Lung (tissue), 11 donors: ENCODE measurements at regions not wholly inside any gene's neighbourhood (a gene's known extent, or its start where the extent isn't known, plus 50 kb on each side); places are given as distances from the start of the nearest gene placed in this dataset.

Source experiments
- ATAC-seq: fragments of 200-7000 bp; cut with Tn5 transposase; one replicate; pipeline ENCODE4 v1.9.1; 2020; ENCODE audit warnings: moderate number of reproducible peaks; ENCODE audit not compliant: insufficient read depth, low FRiP score
- DNase-seq, 3 donors: peaks; one replicate each; pipeline ENCODE4 v3.0.0-alpha.2; 2013 to 2017
- H3K27ac ChIP-seq, 2 donors: one replicate each; pipeline ENCODE4 v1.5.1; 2013; ENCODE audit warnings: mild to moderate bottlenecking in 2 of 2, moderate library complexity in 2 of 2, control low read depth in 1 of 2, inconsistent platforms in 1 of 2, low read depth in 1 of 2, low read length in 1 of 2
- H3K27me3 ChIP-seq, 3 donors: one replicate each; pipeline ENCODE4 v1.5.1; 2013; ENCODE audit warnings: low read length in 2 of 3; ENCODE audit not compliant: control insufficient read depth in 3 of 3, insufficient read depth in 3 of 3
- H3K36me3 ChIP-seq, 4 donors: one replicate each; pipeline ENCODE4 v1.5.1; 2013; ENCODE audit warnings: low read length in 4 of 4, mild to moderate bottlenecking in 1 of 4, moderate library complexity in 1 of 4; ENCODE audit not compliant: control insufficient read depth in 4 of 4, insufficient read depth in 4 of 4
- H3K4me1 ChIP-seq, 5 donors: one replicate each; pipeline ENCODE4 v1.5.1; 2013; ENCODE audit warnings: low read length in 5 of 5, mild to moderate bottlenecking in 2 of 5, moderate library complexity in 1 of 5; ENCODE audit not compliant: control insufficient read depth in 5 of 5, insufficient read depth in 5 of 5
- H3K4me3 ChIP-seq: one replicate; pipeline ENCODE4 v1.5.1; 2013; ENCODE audit warnings: mild to moderate bottlenecking, control low read depth, moderate library complexity
- H3K9ac ChIP-seq, 2 donors: one replicate each; pipeline ENCODE4 v1.5.1; 2013; ENCODE audit warnings: low read length in 2 of 2, control low read depth in 1 of 2; ENCODE audit not compliant: insufficient read depth in 1 of 2
- H3K9me3 ChIP-seq, 4 donors: one replicate each; pipeline ENCODE4 v1.5.1; 2013; ENCODE audit warnings: low read length in 3 of 4, mild to moderate bottlenecking in 1 of 4, moderate library complexity in 1 of 4; ENCODE audit not compliant: control insufficient read depth in 4 of 4, insufficient read depth in 3 of 4
- CTCF ChIP-seq: IDR thresholded peaks from 2 replicates; pipeline ENCODE4 v1.5.1; 2012; ENCODE audit warnings: mild to moderate bottlenecking; ENCODE audit errors: control extremely low read depth, extremely low read depth
- WGBS, 2 donors: extraction: QIAGEN DNeasy Blood & Tissue Kit; methylation state at CpG; one replicate each; pipeline ENCODE4 v1.1.7; 2013; 5-methylcytosine and 5-hydroxymethylcytosine counted together
- donor health status: control.
- donor health status: control.
- donor health status: Bipolar disorder and iron deficiency.
- donor health status: healthy.
- donor health status: DM: yes; HTN: yes; CAD: no.

GRCh38 chr11:27193434-27194225 is 153.0 kb downstream of the BBOX1 start:
- DNase-seq, result no peak
- Histone ChIP-seq H3K4me1 (peaks cover 0 to 4% (median 0%) of the 10 kb centered on the region in 5 donors), H3K27me3 (peaks cover 0 to 60% (median 7%) of the 10 kb centered on the region in 3 donors), H3K27ac (no peak overlapping the region), H3K9me3 (no peaks in the 10 kb centered on the region), H3K4me3 (no peak overlapping the region), H3K9ac (no peak overlapping the region), H3K36me3 (no peaks in the 10 kb centered on the region)
- WGBS, 2 donors, result 65 to 71% methylated on average over 7 of the region's 7 CpGs
- no peak for TF ChIP-seq CTCF
- no peak for ATAC-seq

GRCh38 chr11:27192184-27192583 is 151.6 kb downstream of the BBOX1 start:
- no peak for ATAC-seq

GRCh38 chr11:27191639-27192038 is 151.0 kb downstream of the BBOX1 start:
- H3K4me1 ChIP-seq, result no peaks in the 10 kb centered on the region
- WGBS, 2 donors, result 94 to 95% methylated on average over 2 of the region's 2 CpGs
- peaks cover 0 to 54% (median 7%) of the 10 kb centered on the region in 3 donors for H3K27me3 ChIP-seq
- TF ChIP-seq CTCF, result no peak
- DNase-seq (no peak), ATAC-seq (no peak)
- no peaks in the 10 kb centered on the region for H3K36me3 ChIP-seq
- no peaks in the 10 kb centered on the region for H3K9me3 ChIP-seq
- H3K27ac ChIP-seq, result no peak overlapping the region
- H3K4me3 ChIP-seq, result no peak overlapping the region
- no peak overlapping the region for H3K9ac ChIP-seq

More at GRCh38 chr11:27192184-27192583, 151.6 kb downstream of the BBOX1 start:
- Histone ChIP-seq H3K27me3 (peaks cover 0 to 54% (median 7%) of the 10 kb centered on the region in 3 donors), H3K9ac (no peak overlapping the region), H3K4me3 (no peak overlapping the region), H3K4me1 (no peaks in the 10 kb centered on the region), H3K36me3 (no peaks in the 10 kb centered on the region), H3K9me3 (no peaks in the 10 kb centered on the region), H3K27ac (no peak overlapping the region)
- DNase-seq, result no peak
- WGBS, 2 donors, result 75 to 83% methylated on average over 4 of the region's 4 CpGs
- TF ChIP-seq CTCF, result no peak
